Common myeloid progenitor, CD34-positive (primary cell): ENCODE measurements at regions not wholly inside any gene's neighbourhood (a gene's known extent, or its start where the extent isn't known, plus 50 kb on each side); places are given as distances from the start of the nearest gene placed in this dataset.

Experiments used
- CTCF ChIA-PET: fragments of 350-600 bp; sonication (Branson Sonifier 250); formaldehyde crosslinking; loops from one replicate; lab custom pipeline; 2021; ENCODE audit warnings: antibody characterized with exemption; lab: Charles Lee
- POLR2A ChIA-PET: fragments of 350-600 bp; sonication (Branson Sonifier 250); formaldehyde crosslinking; loops from one replicate; lab custom pipeline; 2021; ENCODE audit warnings: antibody characterized with exemption; lab: Charles Lee
- DNase-seq, 3 donors: peaks; one replicate each; pipeline versions ENCODE4 v3.0.0 to v3.0.0-alpha.2; 2013
- H3K27ac ChIP-seq, 2 experiments: 1 replicate in 1 of 2; 2 replicates in 1 of 2; pipeline ENCODE4 v1.7.0; 2013; ENCODE audit warnings: inconsistent platforms in 2 of 2, low read length in 2 of 2, mild to moderate bottlenecking in 2 of 2, low read depth in 1 of 2, moderate library complexity in 1 of 2; ENCODE audit not compliant: severe bottlenecking in 2 of 2, insufficient read depth in 1 of 2, poor library complexity in 1 of 2
- H3K27me3 ChIP-seq, 5 experiments: replicated peaks in 2 of 5; 1 replicate in 3 of 5; 2 replicates in 2 of 5; pipeline versions ENCODE4 v1.6.1 to v1.7.0; 2013; ENCODE audit warnings: low read length in 4 of 5, mild to moderate bottlenecking in 2 of 5, moderate library complexity in 2 of 5, inconsistent platforms in 1 of 5; ENCODE audit not compliant: insufficient read depth in 5 of 5, control insufficient read depth in 4 of 5
- H3K36me3 ChIP-seq, 4 experiments: 1 replicate in 2 of 4; 2 replicates in 2 of 4; pipeline versions ENCODE4 v1.6.1 to v1.7.0; 2013; ENCODE audit warnings: low read length in 3 of 4, control low read depth in 1 of 4, mild to moderate bottlenecking in 1 of 4; ENCODE audit not compliant: control insufficient read depth in 4 of 4, insufficient read depth in 4 of 4
- H3K4me1 ChIP-seq, 4 experiments: 1 replicate in 3 of 4; 2 replicates in 1 of 4; pipeline versions ENCODE4 v1.6.1 to v1.7.1; 2013; ENCODE audit warnings: low read length in 3 of 4, mild to moderate bottlenecking in 3 of 4, control low read depth in 1 of 4, inconsistent platforms in 1 of 4, moderate library complexity in 1 of 4; ENCODE audit not compliant: control insufficient read depth in 4 of 4, insufficient read depth in 4 of 4; ENCODE audit errors: control extremely low read depth in 1 of 4
- H3K4me3 ChIP-seq, 7 experiments: 1 replicate in 4 of 7; 2 replicates in 3 of 7; pipeline versions ENCODE4 v1.5.1 to v1.7.0; 2013; ENCODE audit warnings: mild to moderate bottlenecking in 7 of 7, low read length in 6 of 7, moderate library complexity in 6 of 7, inconsistent platforms in 2 of 7, low read depth in 2 of 7, control low read depth in 1 of 7; ENCODE audit not compliant: insufficient read depth in 4 of 7, control insufficient read depth in 1 of 7; ENCODE audit errors: extremely low read depth in 1 of 7
- H3K9me3 ChIP-seq, 5 experiments: 1 replicate in 4 of 5; 2 replicates in 1 of 5; pipeline versions ENCODE4 v1.6.1 to v1.7.1; 2013; ENCODE audit warnings: low read length in 4 of 5, mild to moderate bottlenecking in 2 of 5, inconsistent platforms in 1 of 5, low read depth in 1 of 5, moderate library complexity in 1 of 5; ENCODE audit not compliant: control insufficient read depth in 4 of 5, insufficient read depth in 2 of 5; ENCODE audit errors: control extremely low read depth in 1 of 5
- whole genome bisulfite sequencing: methylation state at CpG from one replicate; pipeline ENCODE4 v1.1.5; 2013; ENCODE audit not compliant: insufficient coverage; 5-methylcytosine and 5-hydroxymethylcytosine counted together

DNA sequence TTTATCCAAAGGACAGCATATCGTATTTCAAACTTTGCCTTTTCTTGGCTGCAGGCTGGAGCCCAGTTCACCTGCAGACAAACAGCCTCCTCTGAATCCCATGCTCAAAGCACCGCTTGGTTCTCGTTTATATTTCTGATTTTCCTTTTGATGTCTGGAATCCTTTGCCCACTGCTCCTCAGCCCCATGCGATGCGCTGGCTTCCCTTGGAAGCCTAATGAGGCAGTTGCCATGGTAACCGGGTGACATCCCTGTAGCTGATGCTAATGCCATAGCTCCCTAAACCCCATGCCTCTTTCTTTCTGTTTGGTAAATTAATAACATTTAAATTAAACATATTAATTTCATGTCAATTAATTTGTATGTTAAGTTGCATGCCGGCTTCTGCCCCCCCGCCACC is 327.1 kb downstream of the PRDM2 start:
- no peak overlapping the region for H3K4me3 ChIP-seq
- H3K9me3 ChIP-seq = peaks cover 0 to 3% (median 0%) of the 10 kb centered on the region in 5 experiments
- WGBS = 75% methylated on average over 5 of the region's 8 CpGs
- peaks cover 0 to 5% (median 2%) of the 10 kb centered on the region in 5 experiments for H3K27me3 ChIP-seq
- CTCF ChIA-PET = no interaction called here
- POLR2A ChIA-PET = no interaction called here
- no peak for DNase-seq
- H3K36me3 ChIP-seq = no peaks in the 10 kb centered on the region
- no peaks in the 10 kb centered on the region for H3K4me1 ChIP-seq
- no peak overlapping the region for H3K27ac ChIP-seq

DNA sequence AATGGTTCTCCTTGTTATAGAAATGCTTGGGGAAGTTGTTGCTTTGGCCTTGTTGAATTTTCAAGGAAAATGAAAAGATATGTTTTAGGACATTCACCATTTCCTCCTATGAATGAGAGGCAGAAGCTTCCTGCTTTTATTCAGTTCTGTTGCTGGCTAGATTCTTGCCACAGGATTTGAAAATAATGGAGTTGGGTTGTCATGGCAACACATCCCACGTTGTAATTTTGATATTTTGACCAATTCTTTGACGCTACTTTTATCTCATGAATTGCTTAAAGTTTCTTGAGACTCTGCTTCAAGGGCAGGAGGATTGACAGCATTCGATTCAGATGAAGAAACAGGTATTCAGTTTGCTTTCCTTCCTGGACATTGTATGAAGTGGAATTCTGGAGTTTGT is 331.5 kb downstream of the PRDM2 start:
- Histone ChIP-seq H3K27ac (no peak overlapping the region), H3K36me3 (no peaks in the 10 kb centered on the region), H3K9me3 (peaks cover 0 to 3% (median 2%) of the 10 kb centered on the region in 5 experiments), H3K27me3 (peaks cover 0 to 9% (median 0%) of the 10 kb centered on the region in 5 experiments), H3K4me3 (no peak overlapping the region), H3K4me1 (no peaks in the 10 kb centered on the region)
- 40% methylated on average over 1 of the region's 3 CpGs for WGBS
- no peak for DNase-seq
- ChIA-PET POLR2A (no interaction called here), CTCF (no interaction called here)

DNA sequence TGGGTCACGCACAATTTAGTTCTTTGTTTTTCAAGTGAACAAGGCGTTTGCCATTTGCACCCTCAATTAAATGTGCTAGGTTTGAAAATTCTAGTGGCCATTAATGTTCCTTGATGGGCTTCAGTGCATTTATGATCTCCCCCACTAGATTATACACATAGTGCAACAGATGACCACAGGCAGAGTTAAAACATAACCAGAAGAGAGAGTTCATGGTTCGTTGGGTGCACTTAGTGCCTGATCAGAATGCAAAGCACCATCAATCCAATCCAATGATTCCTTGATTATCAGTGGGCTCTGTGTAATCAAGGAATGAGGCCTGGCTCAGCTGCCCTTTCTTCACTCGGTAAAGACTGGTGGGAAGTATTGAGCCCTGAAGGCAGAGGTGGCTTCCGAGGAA is 334.5 kb downstream of the PRDM2 start:
- Histone ChIP-seq H3K4me1 (no peaks in the 10 kb centered on the region), H3K27ac (no peak overlapping the region), H3K36me3 (no peaks in the 10 kb centered on the region), H3K27me3 (peaks cover 0 to 14% (median 0%) of the 10 kb centered on the region in 5 experiments), H3K4me3 (no peak overlapping the region), H3K9me3 (peaks cover 0 to 2% (median 0%) of the 10 kb centered on the region in 5 experiments)
- ChIA-PET POLR2A (no interaction called here), CTCF (no interaction called here)
- DNase-seq = no peak
- 92% methylated on average over 2 of the region's 5 CpGs for WGBS

GRCh38 chr1:14037101-14037847 is 337.3 kb downstream of the PRDM2 start:
- 73% methylated on average over 4 of the region's 6 CpGs for WGBS
- Histone ChIP-seq H3K9me3 (peaks cover 0 to 10% (median 5%) of the 10 kb centered on the region in 5 experiments), H3K36me3 (no peaks in the 10 kb centered on the region), H3K27me3 (peaks cover 0 to 14% (median 0%) of the 10 kb centered on the region in 5 experiments), H3K4me1 (no peaks in the 10 kb centered on the region), H3K4me3 (no peak overlapping the region), H3K27ac (no peak overlapping the region)
- POLR2A ChIA-PET = no interaction called here
- CTCF ChIA-PET = no interaction called here
- DNase-seq = no peak

GRCh38 chr1:14039582-14040430 is 339.8 kb downstream of the PRDM2 start:
- 53% methylated on average over 7 of the region's 11 CpGs for WGBS
- Histone ChIP-seq H3K4me1 (no peaks in the 10 kb centered on the region), H3K36me3 (no peaks in the 10 kb centered on the region), H3K27ac (no peak overlapping the region), H3K27me3 (peaks cover 0 to 10% (median 0%) of the 10 kb centered on the region in 5 experiments), H3K9me3 (peaks cover 0 to 12% (median 6%) of the 10 kb centered on the region in 5 experiments), H3K4me3 (no peak overlapping the region)
- POLR2A ChIA-PET = no interaction called here
- CTCF ChIA-PET = no interaction called here
- no peak for DNase-seq

GRCh38 chr1:14049965-14050364 is 350.0 kb downstream of the PRDM2 start:
- POLR2A ChIA-PET = no interaction called here
- Histone ChIP-seq H3K9me3 (peaks cover 0 to 8% (median 0%) of the 10 kb centered on the region in 5 experiments), H3K4me1 (no peaks in the 10 kb centered on the region), H3K36me3 (no peaks in the 10 kb centered on the region), H3K4me3 (no peak overlapping the region), H3K27ac (no peak overlapping the region), H3K27me3 (peaks cover 0 to 3% (median 0%) of the 10 kb centered on the region in 5 experiments)
- no peak for DNase-seq
- CTCF ChIA-PET = no interaction called here
- 51% methylated on average over 4 of the region's 4 CpGs for WGBS
